ENCODE measurements at regions not wholly inside any gene's neighbourhood (a gene's known extent, or its start where the extent isn't known, plus 50 kb on each side); places are given as distances from the start of the nearest gene placed in this dataset.

GRCh38 chr4:181849472-181849871 is 393.7 kb upstream of the TENM3 start:
- Histone ChIP-seq H3K9me3 (ENCODE audit: control insufficient read depth in 1 of 2, insufficient read depth in 1 of 2, low read depth in 1 of 2, low read length in 2 of 2) (no peaks in the 10 kb centered on the region), H2AFZ (ENCODE audit: low read depth, low read length, poor library complexity, severe bottlenecking) (no peak overlapping the region), H3K4me1 (ENCODE audit: control insufficient read depth in 1 of 2, insufficient read depth in 2 of 2, low read length in 2 of 2) (no peaks in the 10 kb centered on the region), H4K20me1 (ENCODE audit: insufficient read depth) (no peaks in the 10 kb centered on the region), H3K9me2 (ENCODE audit: insufficient read depth) (no peaks in the 10 kb centered on the region), H3K4me2 (ENCODE audit: low read length) (no peak overlapping the region), H3K27me3 (ENCODE audit: insufficient read depth, low read length) (no peaks in the 10 kb centered on the region), H3K4me3 (replicated peaks in 1 of 2; ENCODE audit: low read depth in 1 of 2, low read length in 2 of 2) (no peak overlapping the region), H3K79me2 (ENCODE audit: insufficient read depth, low read length) (no peaks in the 10 kb centered on the region), H3K36me3 (ENCODE audit: control insufficient read depth in 1 of 2, insufficient read depth in 2 of 2, low read length in 2 of 2) (no peaks in the 10 kb centered on the region), H3K27ac (ENCODE audit: low read depth, low read length) (no peak overlapping the region), H3K9ac (ENCODE audit: low read length) (no peak overlapping the region)
- no TSS peak for BruUV-seq (replicated peaks)
- no peak for ATAC-seq
- no peak for TF ChIP-seq RAD21 (IDR thresholded peaks at IDR 0.05; ENCODE audit: low read depth)
- TF ChIP-seq SP1 (IDR thresholded peaks at IDR 0.05; ENCODE audit: low read depth) = no peak
- no peak for TF ChIP-seq ZFX (IDR thresholded peaks at IDR 0.05)
- no peak for TF ChIP-seq SIN3A (IDR thresholded peaks at IDR 0.05; ENCODE audit: low read depth)
- no peak for TF ChIP-seq FOSL1 (IDR thresholded peaks at IDR 0.05; ENCODE audit: low read depth)
- TF ChIP-seq EZH2phosphoT487 (IDR thresholded peaks at IDR 0.05; ENCODE audit: borderline replicate concordance) = no peak
- TF ChIP-seq YY1 (IDR thresholded peaks at IDR 0.05; ENCODE audit: extremely low read depth, insufficient replicate concordance, low read depth, low read length) = no peak
- no peak for TF ChIP-seq ELF1 (IDR thresholded peaks at IDR 0.05; ENCODE audit: borderline replicate concordance, low read depth)
- TF ChIP-seq CBX3 (IDR thresholded peaks at IDR 0.05; ENCODE audit: low read depth) = no peak
- no peak for TF ChIP-seq JUND (IDR thresholded peaks at IDR 0.05)
- no peak for TF ChIP-seq SRF (IDR thresholded peaks at IDR 0.05; ENCODE audit: low read depth)
- TF ChIP-seq CEBPB (IDR thresholded peaks at IDR 0.05; ENCODE audit: low read depth) = no peak
- TF ChIP-seq POLR2AphosphoS5 (IDR thresholded peaks at IDR 0.05; ENCODE audit: low read depth, low read length) = no peak
- no peak for TF ChIP-seq TCF7L2 (IDR thresholded peaks at IDR 0.05; ENCODE audit: borderline replicate concordance, extremely low read depth, insufficient read depth, insufficient read length)
- TF ChIP-seq CTCF (IDR thresholded peaks at IDR 0.05 in 2 of 3, conservative IDR thresholded peaks at IDR 0.05 in 1 of 3; ENCODE audit: borderline replicate concordance in 1 of 3, insufficient read depth in 1 of 3, low read depth in 2 of 3, low read length in 2 of 3) = no peak
- no peak for TF ChIP-seq ZNF274 (IDR thresholded peaks at IDR 0.05; ENCODE audit: low read depth, low read length)
- intact Hi-C loops (cut with micrococcal nuclease) = no loop called here
- ChIA-PET CTCF (no interaction called here), RAD21 (ENCODE audit: low non-redundant PET in 1 of 2, low total read pairs in 2 of 2, uncharacterized antibody in 2 of 2, unreplicated experiment in 2 of 2) (no interaction called here), POLR2A (no interaction called here)
- no peak for DNase-seq (ENCODE audit: low read depth, low spot score)

Measured in HCT116 (cell line).